ENCODE measurements at regions not wholly inside any gene's neighbourhood (a gene's known extent, or its start where the extent isn't known, plus 50 kb on each side); places are given as distances from the start of the nearest gene placed in this dataset.

GRCh38 chr4:14856062-14856933, 146.0 kb upstream of the CPEB2 start:
- H3K9ac ChIP-seq (ENCODE audit: low read length) = no peak overlapping the region
- TF ChIP-seq EZH2phosphoT487 (IDR thresholded peaks at IDR 0.05; ENCODE audit: low read length) = no peak
- TF ChIP-seq EZH2 (optimal IDR thresholded peaks at IDR 0.05; ENCODE audit: low read depth, low read length) = no peak
- no peak for TF ChIP-seq CTCF (IDR thresholded peaks at IDR 0.05; ENCODE audit: low read length)
- H3K27me3 ChIP-seq (replicated peaks; ENCODE audit: insufficient read depth, low read length) = no peaks in the 10 kb centered on the region
- no peaks in the 10 kb centered on the region for H3K79me2 ChIP-seq (ENCODE audit: low read length)
- H3K4me3 ChIP-seq (ENCODE audit: low read length) = no peak overlapping the region
- no peak for DNase-seq
- no peak overlapping the region for H3K4me2 ChIP-seq (ENCODE audit: low read depth, low read length)
- no peaks in the 10 kb centered on the region for H3K9me2 ChIP-seq (replicated peaks; ENCODE audit: insufficient read depth, low read length)
- H3K27ac ChIP-seq (ENCODE audit: low read length) = no peak overlapping the region
- no peak overlapping the region for H2AFZ ChIP-seq (ENCODE audit: low read length)
- no peaks in the 10 kb centered on the region for H3K9me3 ChIP-seq (replicated peaks; ENCODE audit: insufficient read depth, low read length)
- no peaks in the 10 kb centered on the region for H3K36me3 ChIP-seq (replicated peaks; ENCODE audit: insufficient read depth, low read length)
- no peaks in the 10 kb centered on the region for H3F3A ChIP-seq (ENCODE audit: insufficient read depth, low read length)
- no peaks in the 10 kb centered on the region for H4K20me1 ChIP-seq (ENCODE audit: insufficient read depth, low read length)
- H3K4me1 ChIP-seq (ENCODE audit: low read length) = no peaks in the 10 kb centered on the region

- Histone ChIP-seq H3K36me3 (replicated peaks; ENCODE audit: insufficient read depth, low read length) (no peaks in the 10 kb centered on the region), H3K9ac (ENCODE audit: low read length) (no peak overlapping the region), H3K4me3 (ENCODE audit: low read length) (no peak overlapping the region), H3K27me3 (replicated peaks; ENCODE audit: insufficient read depth, low read length) (no peaks in the 10 kb centered on the region), H3K9me2 (replicated peaks; ENCODE audit: insufficient read depth, low read length) (no peaks in the 10 kb centered on the region), H2AFZ (ENCODE audit: low read length) (no peak overlapping the region), H3K4me1 (ENCODE audit: low read length) (no peaks in the 10 kb centered on the region), H3K4me2 (ENCODE audit: low read depth, low read length) (no peak overlapping the region), H3K9me3 (replicated peaks; ENCODE audit: insufficient read depth, low read length) (no peaks in the 10 kb centered on the region), H3K27ac (ENCODE audit: low read length) (no peak overlapping the region), H3F3A (ENCODE audit: insufficient read depth, low read length) (no peaks in the 10 kb centered on the region), H3K79me2 (ENCODE audit: low read length) (no peaks in the 10 kb centered on the region), H4K20me1 (ENCODE audit: insufficient read depth, low read length) (no peaks in the 10 kb centered on the region)
- TF ChIP-seq EZH2phosphoT487 (IDR thresholded peaks at IDR 0.05; ENCODE audit: low read length) (no peak), EZH2 (optimal IDR thresholded peaks at IDR 0.05; ENCODE audit: low read depth, low read length) (no peak), CTCF (IDR thresholded peaks at IDR 0.05; ENCODE audit: low read length) (no peak)
- DNase-seq = no peak
Measured at GRCh38 chr4:14856934-14857235, 145.4 kb upstream of the CPEB2 start.

- TF ChIP-seq CTCF (IDR thresholded peaks at IDR 0.05; ENCODE audit: low read length) (no peak), EZH2 (optimal IDR thresholded peaks at IDR 0.05; ENCODE audit: low read depth, low read length) (no peak), EZH2phosphoT487 (IDR thresholded peaks at IDR 0.05; ENCODE audit: low read length) (no peak)
- H3K36me3 ChIP-seq (replicated peaks; ENCODE audit: insufficient read depth, low read length) = no peaks in the 10 kb centered on the region
- H3K9me2 ChIP-seq (replicated peaks; ENCODE audit: insufficient read depth, low read length) = no peaks in the 10 kb centered on the region
- H2AFZ ChIP-seq (ENCODE audit: low read length) = no peak overlapping the region
- H3K27me3 ChIP-seq (replicated peaks; ENCODE audit: insufficient read depth, low read length) = no peaks in the 10 kb centered on the region
- H3K4me2 ChIP-seq (ENCODE audit: low read depth, low read length) = no peak overlapping the region
- no peak overlapping the region for H3K4me3 ChIP-seq (ENCODE audit: low read length)
- no peak for DNase-seq
- no peak overlapping the region for H3K27ac ChIP-seq (ENCODE audit: low read length)
- H3K4me1 ChIP-seq (ENCODE audit: low read length) = no peaks in the 10 kb centered on the region
- no peaks in the 10 kb centered on the region for H3K79me2 ChIP-seq (ENCODE audit: low read length)
- no peaks in the 10 kb centered on the region for H4K20me1 ChIP-seq (ENCODE audit: insufficient read depth, low read length)
- H3K9ac ChIP-seq (ENCODE audit: low read length) = no peak overlapping the region
- no peaks in the 10 kb centered on the region for H3F3A ChIP-seq (ENCODE audit: insufficient read depth, low read length)
- H3K9me3 ChIP-seq (replicated peaks; ENCODE audit: insufficient read depth, low read length) = no peaks in the 10 kb centered on the region
Measured at GRCh38 chr4:14857475-14857874, 144.8 kb upstream of the CPEB2 start.

Measured in MM.1S (cell line).